SK-N-SH treated with all-trans-retinoic acid at 6 μM for 48 hours (cell line): ENCODE measurements at regions not wholly inside any gene's neighbourhood (a gene's known extent, or its start where the extent isn't known, plus 50 kb on each side); places are given as distances from the start of the nearest gene placed in this dataset.

Experiments
- ATAC-seq: fragments of 200-7000 bp; cut with Tn5 transposase; 3 replicates; pipeline ENCODE4 v1.9.1; 2020; ENCODE audit warnings: mild to moderate bottlenecking, moderate library complexity
- ARNTL ChIP-seq: fragments of 450-650 bp; formaldehyde crosslinking; IDR thresholded peaks from 2 replicates; pipeline ENCODE4 v1.5.0; 2020; ENCODE audit warnings: low read depth, mild to moderate bottlenecking, moderate library complexity, borderline replicate concordance
- BACH2 ChIP-seq: fragments of 250-450 bp; sonication (Bioruptor Pico); IDR thresholded peaks from 2 replicates; pipeline ENCODE4 v1.9.0; 2021; ENCODE audit warnings: mild to moderate bottlenecking, borderline replicate concordance
- CREB5 ChIP-seq: fragments of 250-450 bp; sonication (Bioruptor Pico); IDR thresholded peaks from 2 replicates; pipeline ENCODE4 v1.5.1; 2020; ENCODE audit warnings: low read depth, mild to moderate bottlenecking, moderate library complexity
- CSDC2 ChIP-seq: fragments of 250-450 bp; sonication (Bioruptor Pico); IDR thresholded peaks from 2 replicates; pipeline ENCODE4 v1.5.0; 2020; ENCODE audit warnings: mild to moderate bottlenecking, moderate library complexity
- ESRRG ChIP-seq: fragments of 250-450 bp; sonication (Bioruptor Pico); IDR thresholded peaks from 2 replicates; pipeline ENCODE4 v1.6.1; 2021; ENCODE audit warnings: mild to moderate bottlenecking
- GLIS3 ChIP-seq: fragments of 250-450 bp; sonication (Bioruptor Pico); IDR thresholded peaks from 2 replicates; pipeline ENCODE4 v1.5.0; 2020; ENCODE audit warnings: mild to moderate bottlenecking, moderate library complexity
- ISL1 ChIP-seq: fragments of 250-450 bp; sonication (Bioruptor Pico); IDR thresholded peaks from 2 replicates; pipeline ENCODE4 v2.1.2; 2022; ENCODE audit warnings: mild to moderate bottlenecking, moderate library complexity
- PATZ1 ChIP-seq: fragments of 250-450 bp; sonication (Bioruptor Pico); IDR thresholded peaks from 2 replicates; pipeline ENCODE4 v1.8.0; 2020; ENCODE audit warnings: mild to moderate bottlenecking, moderate library complexity, borderline replicate concordance
- PPARA ChIP-seq: fragments of 250-450 bp; sonication (Bioruptor Pico); IDR thresholded peaks from 2 replicates; pipeline ENCODE4 v1.5.0; 2020; ENCODE audit warnings: mild to moderate bottlenecking, borderline replicate concordance
- RARB ChIP-seq: fragments of 250-450 bp; sonication (Bioruptor Pico); IDR thresholded peaks from 2 replicates; pipeline ENCODE4 v1.8.0; 2021; ENCODE audit warnings: mild to moderate bottlenecking, moderate library complexity
- SNAI2 ChIP-seq: fragments of 250-450 bp; sonication (Bioruptor Pico); IDR thresholded peaks from 2 replicates; pipeline ENCODE4 v1.5.0; 2020; ENCODE audit warnings: mild to moderate bottlenecking, moderate library complexity
- TCF4 ChIP-seq: fragments of 250-450 bp; sonication (Bioruptor Pico); IDR thresholded peaks from 2 replicates; pipeline ENCODE4 v1.8.0; 2021; ENCODE audit warnings: mild to moderate bottlenecking, moderate library complexity, borderline replicate concordance
- TOX ChIP-seq: fragments of 250-450 bp; sonication (Bioruptor Pico); IDR thresholded peaks from 2 replicates; pipeline ENCODE4 v1.8.0; 2021; ENCODE audit warnings: mild to moderate bottlenecking, moderate library complexity, borderline replicate concordance
- ZC3H10 ChIP-seq: fragments of 250-450 bp; sonication (Bioruptor Pico); IDR thresholded peaks from 2 replicates; pipeline ENCODE4 v1.5.1; 2021; ENCODE audit warnings: mild to moderate bottlenecking, moderate library complexity
- ZFP3 ChIP-seq: fragments of 250-450 bp; sonication (Bioruptor Pico); IDR thresholded peaks from 2 replicates; pipeline ENCODE4 v1.5.0; 2020; ENCODE audit warnings: mild to moderate bottlenecking, moderate library complexity
- ZFP30 ChIP-seq: fragments of 450-650 bp; formaldehyde crosslinking; IDR thresholded peaks from 2 replicates; pipeline ENCODE4 v1.5.0; 2022; ENCODE audit warnings: mild to moderate bottlenecking, moderate library complexity
- ZNF565 ChIP-seq: fragments of 450-650 bp; formaldehyde crosslinking; conservative IDR thresholded peaks from 2 replicates; pipeline ENCODE4 v1.5.0; 2020; ENCODE audit warnings: low read depth, mild to moderate bottlenecking, moderate library complexity
- ZNF70 ChIP-seq: fragments of 450-650 bp; formaldehyde crosslinking; IDR thresholded peaks from 2 replicates; pipeline ENCODE4 v1.5.0; 2020; ENCODE audit warnings: mild to moderate bottlenecking, moderate library complexity
- ZNF8 ChIP-seq: fragments of 450-650 bp; formaldehyde crosslinking; IDR thresholded peaks from 2 replicates; pipeline ENCODE4 v1.5.0; 2020; ENCODE audit warnings: mild to moderate bottlenecking, moderate library complexity
- TF ChIP-seq, protein P1 (sequence below): fragments of 250-450 bp; sonication (Bioruptor Pico); IDR thresholded peaks from 2 replicates; pipeline ENCODE4 v1.5.0; 2020; ENCODE audit warnings: mild to moderate bottlenecking, moderate library complexity
- TF ChIP-seq, protein P2 (sequence below): fragments of 250-450 bp; sonication (Bioruptor Pico); IDR thresholded peaks from 2 replicates; pipeline ENCODE4 v1.8.0; 2021; ENCODE audit warnings: low read depth, mild to moderate bottlenecking, moderate library complexity, borderline replicate concordance
- TF ChIP-seq, protein P3 (sequence below): fragments of 250-450 bp; sonication (Bioruptor Pico); IDR thresholded peaks from 2 replicates; pipeline ENCODE4 v1.5.1; 2021; ENCODE audit warnings: mild to moderate bottlenecking, moderate library complexity

DNA sequence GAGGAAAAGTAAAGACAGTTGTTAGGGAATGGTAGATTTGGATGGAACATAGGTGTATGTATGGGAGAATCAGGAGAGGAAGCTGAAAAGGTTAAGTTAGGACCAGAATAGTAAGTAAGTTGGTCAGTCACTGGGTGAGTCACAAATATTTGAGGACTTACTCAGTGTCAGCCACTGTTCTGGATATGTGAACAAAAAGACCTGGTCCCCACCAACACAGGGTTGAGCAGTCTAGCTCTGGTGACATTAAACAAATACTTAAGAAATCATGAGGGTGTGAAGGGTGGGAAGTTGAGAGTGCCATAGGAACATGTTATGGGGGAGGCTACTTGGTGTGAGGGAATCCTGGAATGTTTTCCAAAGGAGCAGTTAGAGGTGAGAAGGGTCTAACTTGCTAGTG, 246.9 kb downstream of the PTEN start:
- peak; percentile 67 for ATAC-seq
- TF ChIP-seq SNAI2 (CRISPR knock-in tag) (no peak), PPARA (CRISPR knock-in tag) (no peak), PATZ1 (CRISPR knock-in tag) (no peak), ARNTL (CRISPR knock-in tag) (no peak), ZC3H10 (CRISPR knock-in tag) (no peak), ZFP30 (no peak), ISL1 (CRISPR knock-in tag) (no peak), CSDC2 (CRISPR knock-in tag) (no peak), ZFP3 (CRISPR knock-in tag) (no peak), BACH2 (CRISPR knock-in tag) (no peak), GLIS3 (CRISPR knock-in tag) (no peak), CREB5 (CRISPR knock-in tag) (no peak), ESRRG (no peak), TCF4 (CRISPR knock-in tag) (no peak)
- TF ChIP-seq, protein P1, sequence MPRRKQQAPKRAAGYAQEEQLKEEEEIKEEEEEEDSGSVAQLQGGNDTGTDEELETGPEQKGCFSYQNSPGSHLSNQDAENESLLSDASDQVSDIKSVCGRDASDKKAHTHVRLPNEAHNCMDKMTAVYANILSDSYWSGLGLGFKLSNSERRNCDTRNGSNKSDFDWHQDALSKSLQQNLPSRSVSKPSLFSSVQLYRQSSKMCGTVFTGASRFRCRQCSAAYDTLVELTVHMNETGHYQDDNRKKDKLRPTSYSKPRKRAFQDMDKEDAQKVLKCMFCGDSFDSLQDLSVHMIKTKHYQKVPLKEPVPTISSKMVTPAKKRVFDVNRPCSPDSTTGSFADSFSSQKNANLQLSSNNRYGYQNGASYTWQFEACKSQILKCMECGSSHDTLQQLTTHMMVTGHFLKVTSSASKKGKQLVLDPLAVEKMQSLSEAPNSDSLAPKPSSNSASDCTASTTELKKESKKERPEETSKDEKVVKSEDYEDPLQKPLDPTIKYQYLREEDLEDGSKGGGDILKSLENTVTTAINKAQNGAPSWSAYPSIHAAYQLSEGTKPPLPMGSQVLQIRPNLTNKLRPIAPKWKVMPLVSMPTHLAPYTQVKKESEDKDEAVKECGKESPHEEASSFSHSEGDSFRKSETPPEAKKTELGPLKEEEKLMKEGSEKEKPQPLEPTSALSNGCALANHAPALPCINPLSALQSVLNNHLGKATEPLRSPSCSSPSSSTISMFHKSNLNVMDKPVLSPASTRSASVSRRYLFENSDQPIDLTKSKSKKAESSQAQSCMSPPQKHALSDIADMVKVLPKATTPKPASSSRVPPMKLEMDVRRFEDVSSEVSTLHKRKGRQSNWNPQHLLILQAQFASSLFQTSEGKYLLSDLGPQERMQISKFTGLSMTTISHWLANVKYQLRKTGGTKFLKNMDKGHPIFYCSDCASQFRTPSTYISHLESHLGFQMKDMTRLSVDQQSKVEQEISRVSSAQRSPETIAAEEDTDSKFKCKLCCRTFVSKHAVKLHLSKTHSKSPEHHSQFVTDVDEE (CRISPR knock-in tag): no peak
- TF ChIP-seq, protein P2, sequence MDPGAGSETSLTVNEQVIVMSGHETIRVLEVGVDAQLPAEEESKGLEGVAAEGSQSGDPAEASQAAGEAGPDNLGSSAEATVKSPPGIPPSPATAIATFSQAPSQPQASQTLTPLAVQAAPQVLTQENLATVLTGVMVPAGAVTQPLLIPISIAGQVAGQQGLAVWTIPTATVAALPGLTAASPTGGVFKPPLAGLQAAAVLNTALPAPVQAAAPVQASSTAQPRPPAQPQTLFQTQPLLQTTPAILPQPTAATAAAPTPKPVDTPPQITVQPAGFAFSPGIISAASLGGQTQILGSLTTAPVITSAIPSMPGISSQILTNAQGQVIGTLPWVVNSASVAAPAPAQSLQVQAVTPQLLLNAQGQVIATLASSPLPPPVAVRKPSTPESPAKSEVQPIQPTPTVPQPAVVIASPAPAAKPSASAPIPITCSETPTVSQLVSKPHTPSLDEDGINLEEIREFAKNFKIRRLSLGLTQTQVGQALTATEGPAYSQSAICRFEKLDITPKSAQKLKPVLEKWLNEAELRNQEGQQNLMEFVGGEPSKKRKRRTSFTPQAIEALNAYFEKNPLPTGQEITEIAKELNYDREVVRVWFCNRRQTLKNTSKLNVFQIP (CRISPR knock-in tag): no peak
- TF ChIP-seq, all 23 proteins: peak for 0

- TF ChIP-seq BACH2 (CRISPR knock-in tag) (no peak), ZFP3 (CRISPR knock-in tag) (no peak), GLIS3 (CRISPR knock-in tag) (no peak), ZFP30 (no peak)
- TF ChIP-seq, protein P3, sequence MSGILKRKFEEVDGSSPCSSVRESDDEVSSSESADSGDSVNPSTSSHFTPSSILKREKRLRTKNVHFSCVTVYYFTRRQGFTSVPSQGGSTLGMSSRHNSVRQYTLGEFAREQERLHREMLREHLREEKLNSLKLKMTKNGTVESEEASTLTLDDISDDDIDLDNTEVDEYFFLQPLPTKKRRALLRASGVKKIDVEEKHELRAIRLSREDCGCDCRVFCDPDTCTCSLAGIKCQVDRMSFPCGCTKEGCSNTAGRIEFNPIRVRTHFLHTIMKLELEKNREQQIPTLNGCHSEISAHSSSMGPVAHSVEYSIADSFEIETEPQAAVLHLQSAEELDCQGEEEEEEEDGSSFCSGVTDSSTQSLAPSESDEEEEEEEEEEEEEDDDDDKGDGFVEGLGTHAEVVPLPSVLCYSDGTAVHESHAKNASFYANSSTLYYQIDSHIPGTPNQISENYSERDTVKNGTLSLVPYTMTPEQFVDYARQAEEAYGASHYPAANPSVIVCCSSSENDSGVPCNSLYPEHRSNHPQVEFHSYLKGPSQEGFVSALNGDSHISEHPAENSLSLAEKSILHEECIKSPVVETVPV (CRISPR knock-in tag): no peak
- no peak for ATAC-seq
These were observed 247.4 kb downstream of the PTEN start for GRCh38 chr10:88110822-88111221.

DNA sequence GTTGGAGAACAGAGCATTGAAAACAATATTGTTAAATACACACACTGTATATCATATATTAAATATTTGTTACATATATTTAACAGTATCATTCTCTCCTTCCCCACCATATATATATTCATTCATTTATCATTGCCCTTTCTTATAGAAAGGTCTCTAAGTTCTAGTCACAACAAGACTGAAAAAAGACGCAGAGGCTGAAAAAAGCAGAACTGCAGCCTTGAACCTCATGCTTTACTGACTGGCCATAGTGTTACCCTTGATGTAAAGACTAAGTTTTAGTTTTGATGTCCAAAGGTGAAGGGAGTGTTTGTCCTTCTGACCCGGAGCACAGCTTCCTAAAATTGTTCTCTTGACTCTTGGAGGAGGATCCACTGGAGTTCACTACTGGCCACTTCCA, 247.9 kb downstream of the PTEN start:
- ATAC-seq: no peak
- no peak for TF ChIP-seq ZC3H10 (CRISPR knock-in tag)
- TF ChIP-seq, protein P1 (CRISPR knock-in tag): no peak
- no peak for TF ChIP-seq TCF4 (CRISPR knock-in tag)
- TF ChIP-seq ZNF70 (CRISPR knock-in tag): no peak
- TF ChIP-seq ZNF8 (CRISPR knock-in tag): no peak
- no peak for TF ChIP-seq ZNF565 (CRISPR knock-in tag)
- no peak for TF ChIP-seq CREB5 (CRISPR knock-in tag)
- no peak for TF ChIP-seq RARB (CRISPR knock-in tag)
- no peak for TF ChIP-seq ZFP30
- no peak for TF ChIP-seq PATZ1 (CRISPR knock-in tag)
- no peak for TF ChIP-seq ISL1 (CRISPR knock-in tag)
- TF ChIP-seq TOX (CRISPR knock-in tag): no peak
